Astrocyte (in vitro differentiated cells and primary cell): ENCODE measurements at regions not wholly inside any gene's neighbourhood (a gene's known extent, or its start where the extent isn't known, plus 50 kb on each side); places are given as distances from the start of the nearest gene placed in this dataset.

ENCODE experiments used
- DNase-seq: peaks from one replicate; pipeline ENCODE4 v3.0.0-alpha.2; 2010; ENCODE audit warnings: low read depth
- FAIRE-seq: peaks from 2 replicates; lab custom pipeline; 2011; peaks lifted over from hg19 to GRCh38; lab: Jason Lieb, UNC
- H2AFZ ChIP-seq: 2 replicates; pipeline ENCODE4 v1.6.0; 2012; ENCODE audit warnings: low read depth, low read length, inconsistent platforms
- H3K27ac ChIP-seq: 2 replicates; pipeline ENCODE4 v1.5.1; 2011; ENCODE audit warnings: low read depth, low read length, inconsistent platforms
- H3K27me3 ChIP-seq: 2 replicates; pipeline ENCODE4 v1.6.0; 2011; ENCODE audit warnings: low read length, inconsistent platforms; ENCODE audit not compliant: insufficient read depth
- H3K36me3 ChIP-seq: 2 replicates; pipeline ENCODE4 v1.5.1; 2011; ENCODE audit warnings: low read length, inconsistent platforms; ENCODE audit not compliant: insufficient read depth
- H3K4me1 ChIP-seq: 2 replicates; pipeline ENCODE4 v1.5.1; 2011; ENCODE audit warnings: low read length, inconsistent platforms; ENCODE audit not compliant: insufficient read depth
- H3K4me2 ChIP-seq: 2 replicates; pipeline ENCODE4 v1.6.0; 2012; ENCODE audit warnings: low read length, inconsistent platforms
- H3K4me3 ChIP-seq: 2 replicates; pipeline ENCODE4 v1.5.1; 2011; ENCODE audit warnings: low read depth, mild to moderate bottlenecking, low read length, inconsistent platforms; ENCODE audit not compliant: insufficient read depth
- H3K79me2 ChIP-seq: 2 replicates; pipeline ENCODE4 v1.6.0; 2012; ENCODE audit warnings: mild to moderate bottlenecking, low read length, inconsistent platforms; ENCODE audit not compliant: insufficient read depth
- H3K9ac ChIP-seq: 2 replicates; pipeline ENCODE4 v1.6.0; 2012; ENCODE audit warnings: mild to moderate bottlenecking, low read length, inconsistent platforms
- H3K9me3 ChIP-seq: 2 replicates; pipeline ENCODE4 v1.5.1; 2012; ENCODE audit warnings: low read depth, mild to moderate bottlenecking, low read length, inconsistent platforms; ENCODE audit not compliant: insufficient read depth
- H4K20me1 ChIP-seq: 2 replicates; pipeline ENCODE4 v1.6.0; 2012; ENCODE audit warnings: low read length, inconsistent platforms; ENCODE audit not compliant: insufficient read depth
- H3K27ac Mint-ChIP-seq: one replicate; pipeline ENCODE4 v1.8.0; 2021; ENCODE audit warnings: mild to moderate bottlenecking, mixed read lengths; ENCODE audit not compliant: unreplicated experiment
- H3K27me3 Mint-ChIP-seq: one replicate; pipeline ENCODE4 v1.8.0; 2021; ENCODE audit warnings: low read depth, mixed read lengths; ENCODE audit not compliant: unreplicated experiment
- H3K36me3 Mint-ChIP-seq: one replicate; pipeline ENCODE4 v1.8.0; 2021; ENCODE audit warnings: low read depth, mixed read lengths; ENCODE audit not compliant: unreplicated experiment
- H3K4me1 Mint-ChIP-seq: one replicate; pipeline ENCODE4 v1.8.0; 2021; ENCODE audit warnings: low read depth, mixed read lengths; ENCODE audit not compliant: unreplicated experiment
- H3K4me3 Mint-ChIP-seq: one replicate; pipeline ENCODE4 v1.8.0; 2021; ENCODE audit warnings: mild to moderate bottlenecking, moderate library complexity, mixed read lengths; ENCODE audit not compliant: unreplicated experiment
- H3K9me3 Mint-ChIP-seq: one replicate; pipeline ENCODE4 v1.8.0; 2021; ENCODE audit warnings: mild to moderate bottlenecking, mixed read lengths; ENCODE audit not compliant: unreplicated experiment
- CTCF ChIP-seq: IDR thresholded peaks from 2 replicates; pipeline ENCODE4 v1.5.1; 2011; ENCODE audit warnings: low read depth, mild to moderate bottlenecking, inconsistent platforms, low read length, moderate library complexity; ENCODE audit not compliant: insufficient read depth
- EZH2 ChIP-seq: IDR thresholded peaks from 2 replicates; pipeline ENCODE4 v1.6.1; 2012; ENCODE audit warnings: mild to moderate bottlenecking, low read length, inconsistent platforms; ENCODE audit not compliant: insufficient read depth

DNA sequence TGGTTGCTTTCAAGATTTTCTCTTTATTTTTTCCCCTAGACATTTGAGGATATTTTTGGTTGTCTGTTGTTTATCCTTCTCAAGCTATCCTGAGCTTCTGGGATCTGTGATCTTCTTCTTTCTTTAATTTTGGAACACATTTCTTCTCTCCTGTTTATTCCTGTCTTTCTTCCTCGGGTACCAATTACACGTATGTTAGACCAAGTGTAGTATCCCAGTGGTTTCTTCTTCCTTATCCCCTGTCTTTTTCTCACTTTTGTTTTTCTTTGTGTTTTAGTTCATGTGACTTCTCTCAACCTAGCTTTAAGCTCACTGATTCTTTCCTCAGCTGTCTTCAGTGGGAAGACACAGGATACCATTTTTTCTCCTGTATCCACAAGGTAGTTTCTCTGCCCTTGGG lies 120.0 kb downstream of the GALR1 start:
- TF ChIP-seq CTCF = no peak
- no peak for TF ChIP-seq EZH2
- peaks cover 7% of the 10 kb centered on the region for H3K9me3 Mint-ChIP-seq
- H3K27ac Mint-ChIP-seq = no peak overlapping the region
- H3K4me1 Mint-ChIP-seq = peaks cover 7% of the 10 kb centered on the region
- H3K27me3 ChIP-seq = no peaks in the 10 kb centered on the region
- DNase-seq (no peak), FAIRE-seq (no peak)
- H3K9ac ChIP-seq = no peak overlapping the region
- no peaks in the 10 kb centered on the region for H3K27me3 Mint-ChIP-seq
- no peak overlapping the region for H3K4me3 Mint-ChIP-seq
- no peak overlapping the region for H3K4me3 ChIP-seq
- no peak overlapping the region for H3K27ac ChIP-seq
- no peak overlapping the region for H2AFZ ChIP-seq
- H3K4me2 ChIP-seq = no peak overlapping the region
- H3K36me3 Mint-ChIP-seq = no peaks in the 10 kb centered on the region
- H3K4me1 ChIP-seq = peaks cover 3% of the 10 kb centered on the region
- no peaks in the 10 kb centered on the region for H4K20me1 ChIP-seq
- H3K79me2 ChIP-seq = no peaks in the 10 kb centered on the region
- peaks cover 7% of the 10 kb centered on the region for H3K9me3 ChIP-seq
- H3K36me3 ChIP-seq = no peaks in the 10 kb centered on the region

DNA sequence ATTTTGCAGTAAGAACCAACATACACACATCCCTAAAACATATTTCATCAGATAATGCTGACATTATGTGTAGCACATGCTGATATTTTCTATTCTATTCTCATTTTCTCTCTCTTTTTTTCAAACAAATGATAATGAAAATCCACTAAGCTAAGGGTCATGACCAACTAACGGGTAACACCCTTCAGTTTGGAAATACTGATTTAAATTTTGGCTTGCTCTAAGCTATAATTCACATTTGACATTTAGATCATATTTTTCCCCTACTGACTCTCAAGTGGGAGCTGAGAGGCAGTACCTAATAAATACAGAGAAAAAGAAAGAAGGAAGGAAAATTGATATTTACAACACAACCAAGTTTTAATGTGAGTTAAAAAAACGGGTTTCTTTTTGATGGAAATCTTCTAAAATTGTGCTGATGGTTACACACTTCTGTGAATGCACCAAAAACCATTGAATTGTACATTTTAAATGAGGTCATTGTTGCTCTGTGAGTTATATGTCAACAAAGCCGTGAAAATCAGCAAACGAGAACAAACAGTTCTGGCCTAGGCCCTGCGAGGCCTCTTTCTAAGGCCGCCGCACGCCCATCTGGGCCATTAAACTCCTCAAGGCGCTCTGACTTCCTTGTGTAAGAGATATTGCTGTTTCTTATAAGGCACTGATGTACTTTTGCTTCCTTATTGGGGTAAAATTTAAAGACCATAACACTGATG lies 124.2 kb downstream of the GALR1 start:
- Mint-ChIP-seq H3K4me1 (no peaks in the 10 kb centered on the region), H3K27ac (no peak overlapping the region), H3K27me3 (peaks cover 3% of the 10 kb centered on the region), H3K4me3 (no peak overlapping the region), H3K9me3 (peaks cover 7% of the 10 kb centered on the region), H3K36me3 (no peaks in the 10 kb centered on the region)
- no peak for FAIRE-seq
- Histone ChIP-seq H4K20me1 (no peaks in the 10 kb centered on the region), H3K4me3 (no peak overlapping the region), H2AFZ (no peak overlapping the region), H3K36me3 (no peaks in the 10 kb centered on the region), H3K4me2 (no peak overlapping the region), H3K9me3 (peaks cover 7% of the 10 kb centered on the region), H3K27ac (no peak overlapping the region), H3K9ac (no peak overlapping the region), H3K4me1 (no peaks in the 10 kb centered on the region), H3K27me3 (no peaks in the 10 kb centered on the region), H3K79me2 (no peaks in the 10 kb centered on the region)
- TF ChIP-seq CTCF = no peak
- TF ChIP-seq EZH2 = no peak
- no peak for DNase-seq

GRCh38 chr18:77374446-77374805 lies 124.8 kb downstream of the GALR1 start:
- Histone ChIP-seq H3K9me3 (peaks cover 7% of the 10 kb centered on the region), H2AFZ (no peak overlapping the region), H3K79me2 (no peaks in the 10 kb centered on the region), H3K4me3 (no peak overlapping the region), H3K36me3 (no peaks in the 10 kb centered on the region), H4K20me1 (no peaks in the 10 kb centered on the region), H3K4me1 (no peaks in the 10 kb centered on the region), H3K27me3 (no peaks in the 10 kb centered on the region), H3K4me2 (no peak overlapping the region), H3K27ac (no peak overlapping the region), H3K9ac (no peak overlapping the region)
- Mint-ChIP-seq H3K27ac (no peak overlapping the region), H3K27me3 (peaks cover 3% of the 10 kb centered on the region), H3K9me3 (peaks cover 7% of the 10 kb centered on the region), H3K4me1 (no peaks in the 10 kb centered on the region), H3K4me3 (no peak overlapping the region), H3K36me3 (no peaks in the 10 kb centered on the region)
- DNase-seq = no peak
- no peak for FAIRE-seq
- no peak for TF ChIP-seq EZH2
- no peak for TF ChIP-seq CTCF
